Lower leg skin (tissue), 3 donors: ENCODE measurements at regions not wholly inside any gene's neighbourhood (a gene's known extent, or its start where the extent isn't known, plus 50 kb on each side); places are given as distances from the start of the nearest gene placed in this dataset.

Experiments
- CTCF ChIP-seq, 3 donors: fragments of 450-650 bp; IDR thresholded peaks; one replicate each; pipeline ENCODE4 v1.5.1; 2016; ENCODE audit warnings: antibody characterized with exemption in 3 of 3, mild to moderate bottlenecking in 3 of 3, moderate library complexity in 2 of 3
- POLR2A ChIP-seq, 2 donors: fragments of 450-650 bp; IDR thresholded peaks; one replicate each; pipeline ENCODE4 v1.6.1; 2016 to 2017; ENCODE audit warnings: antibody characterized with exemption in 2 of 2, mild to moderate bottlenecking in 1 of 2, moderate library complexity in 1 of 2

GRCh38 chr5:163916376-163916775, 411.0 kb downstream of the MAT2B start:
- TF ChIP-seq CTCF (IDR thresholded peaks at IDR 0.05) = no peak
- no peak for TF ChIP-seq POLR2A (IDR thresholded peaks at IDR 0.05)
